ENCODE measurements at regions not wholly inside any gene's neighbourhood (a gene's known extent, or its start where the extent isn't known, plus 50 kb on each side); places are given as distances from the start of the nearest gene placed in this dataset.

GRCh38 chr5:91955610-91956009 lies 572.5 kb upstream of the ARRDC3 start:
- ATAC-seq, result no peak
- intact Hi-C loops (cut with DNase I, micrococcal nuclease), result no loop called here
- Histone ChIP-seq H3K4me1 (ENCODE audit: low read depth) (no peaks in the 10 kb centered on the region), H3K9me3 (no peaks in the 10 kb centered on the region), H3K4me3 (no peak overlapping the region), H3K36me3 (ENCODE audit: low read depth) (no peaks in the 10 kb centered on the region)
- no peak for DNase-seq
- TF ChIP-seq CTCF (IDR thresholded peaks at IDR 0.05), result no peak

GRCh38 chr5:91954136-91954535 lies 571.0 kb upstream of the ARRDC3 start:
- TF ChIP-seq CTCF (IDR thresholded peaks at IDR 0.05), result no peak

GRCh38 chr5:91950328-91950727 lies 567.2 kb upstream of the ARRDC3 start:
- Histone ChIP-seq H3K36me3 (ENCODE audit: low read depth) (no peaks in the 10 kb centered on the region), H3K4me3 (no peak overlapping the region), H3K4me1 (ENCODE audit: low read depth) (no peaks in the 10 kb centered on the region), H3K9me3 (no peaks in the 10 kb centered on the region)
- DNase-seq, result no peak
- ATAC-seq, result no peak
- intact Hi-C loops (cut with DNase I, micrococcal nuclease), result no loop called here
- TF ChIP-seq CTCF (IDR thresholded peaks at IDR 0.05), result no peak

More at GRCh38 chr5:91954136-91954535, 571.0 kb upstream of the ARRDC3 start:
- H3K4me1 ChIP-seq (ENCODE audit: low read depth), result no peaks in the 10 kb centered on the region
- H3K36me3 ChIP-seq (ENCODE audit: low read depth), result no peaks in the 10 kb centered on the region
- ATAC-seq (no peak), DNase-seq (no peak)
- intact Hi-C loops (cut with DNase I, micrococcal nuclease), result no loop called here
- no peak overlapping the region for H3K4me3 ChIP-seq
- H3K9me3 ChIP-seq, result no peaks in the 10 kb centered on the region

- no peak for TF ChIP-seq CTCF (IDR thresholded peaks at IDR 0.05)
- intact Hi-C loops (cut with DNase I, micrococcal nuclease), result no loop called here
- Histone ChIP-seq H3K36me3 (ENCODE audit: low read depth) (no peaks in the 10 kb centered on the region), H3K4me1 (ENCODE audit: low read depth) (no peaks in the 10 kb centered on the region), H3K4me3 (no peak overlapping the region), H3K9me3 (no peaks in the 10 kb centered on the region)
- DNase-seq, result no peak
- ATAC-seq, result no peak
Measured at GRCh38 chr5:91946870-91947269, 563.8 kb upstream of the ARRDC3 start.

GRCh38 chr5:91941588-91941987 lies 558.5 kb upstream of the ARRDC3 start:
- TF ChIP-seq CTCF (IDR thresholded peaks at IDR 0.05), result no peak
- H3K36me3 ChIP-seq (ENCODE audit: low read depth), result no peaks in the 10 kb centered on the region
- H3K9me3 ChIP-seq, result no peaks in the 10 kb centered on the region
- H3K4me3 ChIP-seq, result no peak overlapping the region
- no peaks in the 10 kb centered on the region for H3K4me1 ChIP-seq (ENCODE audit: low read depth)
- intact Hi-C loops (cut with DNase I, micrococcal nuclease), result no loop called here
- no peak for DNase-seq
- ATAC-seq, result no peak

- no peak overlapping the region for H3K4me3 ChIP-seq
- no peaks in the 10 kb centered on the region for H3K36me3 ChIP-seq (ENCODE audit: low read depth)
- DNase-seq (no peak), ATAC-seq (no peak)
- H3K4me1 ChIP-seq (ENCODE audit: low read depth), result no peaks in the 10 kb centered on the region
- intact Hi-C loops (cut with DNase I, micrococcal nuclease), result no loop called here
- no peak for TF ChIP-seq CTCF (IDR thresholded peaks at IDR 0.05)
- H3K9me3 ChIP-seq, result no peaks in the 10 kb centered on the region
Measured at GRCh38 chr5:91938441-91938840, 555.3 kb upstream of the ARRDC3 start.

All from mucosa of descending colon (tissue), 3 donors.